H1 (cell line): ENCODE measurements at regions not wholly inside any gene's neighbourhood (a gene's known extent, or its start where the extent isn't known, plus 50 kb on each side); places are given as distances from the start of the nearest gene placed in this dataset.
A peak's percentile ranks its signal among the peaks of the same experiment; 100 is the strongest.

Experiments used
- CTCF ChIA-PET: fragments of 300-600 bp; sonication (Branson Sonifier 250); formaldehyde crosslinking; loops from one replicate; lab custom pipeline; 2021; ENCODE audit not compliant: partially characterized antibody; lab: Charles Lee
- POLR2A ChIA-PET: fragments of 300-600 bp; sonication (Branson Sonifier 250); formaldehyde crosslinking; loops from one replicate; lab custom pipeline; 2021; ENCODE audit warnings: inconsistent platforms; ENCODE audit not compliant: partially characterized antibody; lab: Charles Lee
- DNase-seq, 2 experiments: peaks; one replicate each; pipeline versions ENCODE4 v3.0.0 to v3.0.0-alpha.2; 2010 to 2022; ENCODE audit warnings: low spot score in 2 of 2, low read depth in 1 of 2, mixed read lengths in 1 of 2
- FAIRE-seq: peaks from 2 replicates; lab custom pipeline; 2011; peaks lifted over from hg19 to GRCh38; lab: Jason Lieb, UNC
- H2AFZ ChIP-seq: 2 replicates; pipeline ENCODE4 v1.8.1; 2012; ENCODE audit warnings: low read length, inconsistent platforms
- H2AK5ac ChIP-seq: 2 replicates; pipeline ENCODE4 v1.6.1; 2013; ENCODE audit warnings: low read depth, low read length
- H2BK120ac ChIP-seq: replicated peaks from 2 replicates; pipeline ENCODE3; 2013; ENCODE audit warnings: low read depth, low read length, inconsistent platforms
- H2BK12ac ChIP-seq: 2 replicates; pipeline ENCODE4 v1.6.1; 2013; ENCODE audit warnings: low read depth, low read length
- H2BK15ac ChIP-seq: 2 replicates; pipeline ENCODE4 v1.6.1; 2013; ENCODE audit warnings: low read length
- H2BK20ac ChIP-seq: 2 replicates; pipeline ENCODE4 v1.6.1; 2013; ENCODE audit warnings: low read length
- H2BK5ac ChIP-seq: 2 replicates; pipeline ENCODE4 v1.6.1; 2013; ENCODE audit warnings: low read depth, low read length
- H3K14ac ChIP-seq: 2 replicates; pipeline ENCODE4 v1.6.1; 2013; ENCODE audit warnings: inconsistent platforms; ENCODE audit not compliant: insufficient read length
- H3K18ac ChIP-seq: 2 replicates; pipeline ENCODE4 v1.6.1; 2013; ENCODE audit warnings: low read length; ENCODE audit errors: extremely low read depth
- H3K23ac ChIP-seq: 2 replicates; pipeline ENCODE4 v1.6.1; 2013; ENCODE audit warnings: inconsistent platforms; ENCODE audit not compliant: insufficient read length
- H3K23me2 ChIP-seq: 2 replicates; pipeline ENCODE4 v1.6.1; 2013; ENCODE audit warnings: low read depth, low read length
- H3K27ac ChIP-seq: 2 replicates; pipeline ENCODE4 v1.6.1; 2011; ENCODE audit warnings: low read depth, low read length, inconsistent platforms
- H3K27me3 ChIP-seq, 4 experiments: replicated peaks in 1 of 4; 1 replicate in 1 of 4; 2 replicates in 3 of 4; pipeline versions ENCODE4 v1.6.1 to v1.8.1; 2011 to 2013; ENCODE audit warnings: low read length in 3 of 4, mild to moderate bottlenecking in 3 of 4, inconsistent platforms in 2 of 4, mixed read lengths in 2 of 4, moderate library complexity in 1 of 4; ENCODE audit not compliant: control insufficient read depth in 3 of 4, insufficient read depth in 3 of 4; ENCODE audit errors: extremely low read depth in 1 of 4
- H3K36me3 ChIP-seq, 4 experiments: 2 replicates each; pipeline versions ENCODE4 v1.6.1 to v1.8.1; 2011 to 2013; ENCODE audit warnings: mild to moderate bottlenecking in 4 of 4, low read length in 3 of 4, moderate library complexity in 2 of 4, control low read depth in 1 of 4, inconsistent platforms in 1 of 4; ENCODE audit not compliant: insufficient read depth in 4 of 4, control insufficient read depth in 2 of 4
- H3K4ac ChIP-seq: replicated peaks from 2 replicates; pipeline ENCODE3; 2013; ENCODE audit warnings: low read length, low read depth, mixed read lengths, inconsistent platforms; ENCODE audit not compliant: insufficient read length
- H3K4me1 ChIP-seq, 4 experiments: replicated peaks in 1 of 4; 1 replicate in 1 of 4; 2 replicates in 3 of 4; pipeline versions ENCODE4 v1.6.1 to v1.8.1; 2011 to 2013; ENCODE audit warnings: low read length in 3 of 4, inconsistent platforms in 2 of 4, mixed read lengths in 1 of 4; ENCODE audit not compliant: insufficient read depth in 4 of 4, control insufficient read depth in 3 of 4
- H3K4me2 ChIP-seq, 2 experiments: 2 replicates each; pipeline versions ENCODE4 v1.6.1 to v1.8.1; 2011 to 2013; ENCODE audit warnings: low read depth in 2 of 2, low read length in 2 of 2, control low read depth in 1 of 2, inconsistent platforms in 1 of 2, mild to moderate bottlenecking in 1 of 2; ENCODE audit not compliant: insufficient read depth in 1 of 2
- H3K4me3 ChIP-seq, 4 experiments: fragments of 200-600, 300-600 bp in 1 of 4; sonication (generic), shearing (Covaris generic), sonication (Bioruptor Twin) in 1 of 4; 2 replicates each; pipeline versions ENCODE4 v1.5.1 to v1.8.1; 2011 to 2016; ENCODE audit warnings: low read length in 4 of 4, low read depth in 3 of 4, control low read depth in 2 of 4, inconsistent platforms in 2 of 4, mild to moderate bottlenecking in 2 of 4, mixed read lengths in 1 of 4, moderate library complexity in 1 of 4; ENCODE audit not compliant: insufficient read depth in 2 of 4; ENCODE audit errors: extremely low read depth in 1 of 4
- H3K56ac ChIP-seq: replicated peaks from 2 replicates; pipeline ENCODE3; 2013; ENCODE audit warnings: low read depth, mild to moderate bottlenecking, mixed read lengths, low read length, inconsistent platforms; ENCODE audit not compliant: insufficient read length
- H3K79me1 ChIP-seq: 2 replicates; pipeline ENCODE4 v1.6.1; 2013; ENCODE audit warnings: low read depth, low read length, control low read depth
- H3K79me2 ChIP-seq, 2 experiments: 2 replicates each; pipeline versions ENCODE4 v1.6.1 to v1.8.1; 2012 to 2013; ENCODE audit warnings: low read length in 2 of 2, mild to moderate bottlenecking in 2 of 2, inconsistent platforms in 1 of 2; ENCODE audit not compliant: insufficient read depth in 2 of 2, control insufficient read depth in 1 of 2
- H3K9ac ChIP-seq, 4 experiments: replicated peaks in 1 of 4; 1 replicate in 1 of 4; 2 replicates in 3 of 4; pipeline versions ENCODE4 v1.6.1 to v1.8.1; 2011 to 2013; ENCODE audit warnings: low read depth in 3 of 4, low read length in 3 of 4, control low read depth in 2 of 4, mild to moderate bottlenecking in 2 of 4, moderate library complexity in 2 of 4, inconsistent platforms in 1 of 4; ENCODE audit errors: extremely low read depth in 1 of 4
- H3K9me3 ChIP-seq, 2 experiments: 2 replicates each; pipeline versions ENCODE4 v1.6.1 to v1.8.1; 2012 to 2013; ENCODE audit warnings: mild to moderate bottlenecking in 2 of 2, moderate library complexity in 2 of 2, control low read depth in 1 of 2, inconsistent platforms in 1 of 2, low read depth in 1 of 2, low read length in 1 of 2, mixed read lengths in 1 of 2; ENCODE audit not compliant: insufficient read depth in 2 of 2
- H4K20me1 ChIP-seq, 2 experiments: replicated peaks in 1 of 2; 2 replicates each; pipeline versions ENCODE3 to v1.8.1; 2011 to 2013; ENCODE audit warnings: inconsistent platforms in 2 of 2, low read length in 2 of 2, mild to moderate bottlenecking in 1 of 2; ENCODE audit not compliant: insufficient read depth in 2 of 2, control insufficient read depth in 1 of 2
- H4K5ac ChIP-seq: 2 replicates; pipeline ENCODE4 v1.6.1; 2013; ENCODE audit warnings: low read length, low read depth, mixed read lengths, inconsistent platforms; ENCODE audit not compliant: insufficient read length
- H4K8ac ChIP-seq: 2 replicates; pipeline ENCODE4 v1.8.0; 2013; ENCODE audit warnings: mild to moderate bottlenecking, moderate library complexity, low read length, inconsistent platforms; ENCODE audit not compliant: insufficient read depth; ENCODE audit errors: extremely low read depth
- H4K91ac ChIP-seq: replicated peaks from 2 replicates; pipeline ENCODE3; 2013; ENCODE audit warnings: low read length, mixed read lengths, inconsistent platforms; ENCODE audit not compliant: insufficient read length
- BCL11A ChIP-seq, 2 experiments: IDR thresholded peaks; one replicate each; pipeline ENCODE4 v1.6.1; 2011; ENCODE audit warnings: low read depth in 2 of 2, low read length in 2 of 2, mild to moderate bottlenecking in 2 of 2
- GABPA ChIP-seq: IDR thresholded peaks from 2 replicates; pipeline ENCODE4 v1.6.1; 2011; ENCODE audit warnings: mild to moderate bottlenecking, low read length, moderate library complexity, borderline replicate concordance; ENCODE audit not compliant: insufficient read depth
- HDAC6 ChIP-seq: IDR thresholded peaks from one replicate; pipeline ENCODE4 v1.7.1; 2012; ENCODE audit warnings: low read depth, mild to moderate bottlenecking, inconsistent platforms, low read length, moderate library complexity
- JUN ChIP-seq: IDR thresholded peaks from 2 replicates; pipeline ENCODE4 v1.6.1; 2011; ENCODE audit warnings: low read depth, mild to moderate bottlenecking, improper control_type of control experiment, low read length
- KDM1A ChIP-seq: fragments of 200-600, 300-600 bp; sonication (generic); IDR thresholded peaks from 2 replicates; pipeline ENCODE4 v1.7.1; 2016; ENCODE audit warnings: mild to moderate bottlenecking, low read length, borderline replicate concordance
- TBP ChIP-seq: IDR thresholded peaks from 2 replicates; pipeline ENCODE4 v1.6.1; 2011; ENCODE audit warnings: low read depth, low read length, improper control_type of control experiment
- TEAD4 ChIP-seq: IDR thresholded peaks from 2 replicates; pipeline ENCODE4 v1.6.1; 2012; ENCODE audit warnings: low read depth, low read length, inconsistent platforms, mixed read lengths
- WGBS, 2 experiments: shearing (Covaris generic) in 1 of 2; methylation state at CpG; one replicate each; pipeline versions ENCODE4 v1.1.6 to v1.1.7; 2013 to 2015; ENCODE audit warnings: low lambda C conversion rate in 2 of 2, mixed read lengths in 2 of 2, inconsistent platforms in 1 of 2, low coverage in 1 of 2, missing lambda C conversion rate in 1 of 2; ENCODE audit not compliant: insufficient replicate concordance in 2 of 2, insufficient coverage in 1 of 2, insufficient read length in 1 of 2; ENCODE audit errors: extremely low coverage in 1 of 2, missing lambda C conversion rate in 1 of 2; 5-methylcytosine and 5-hydroxymethylcytosine counted together
- TF ChIP-seq, protein P1 (sequence below): IDR thresholded peaks from 2 replicates; pipeline ENCODE4 v1.6.1; 2011; ENCODE audit warnings: low read depth, mild to moderate bottlenecking, low read length; ENCODE audit not compliant: insufficient read depth

- H3K23ac ChIP-seq = no peak overlapping the region
- no peak for FAIRE-seq
These were observed 54.1 kb upstream of the TFRC start for GRCh38 chr3:196135693-196136639.

More at GRCh38 chr3:196135693-196136639, 54.1 kb upstream of the TFRC start:
- no peak overlapping the region for H2BK5ac ChIP-seq
- H3K18ac ChIP-seq = no peak overlapping the region; the same call in 1 of the 2 replicates
- H3K23me2 ChIP-seq = no peaks in the 10 kb centered on the region
- no peak overlapping the region for H2BK20ac ChIP-seq
- no peak overlapping the region for H3K14ac ChIP-seq
- no peak overlapping the region for H3K4me2 ChIP-seq
- H2AK5ac ChIP-seq = no peak overlapping the region
- no peak overlapping the region for H4K8ac ChIP-seq
- no peak overlapping the region for H3K56ac ChIP-seq
- no peak overlapping the region for H2BK120ac ChIP-seq
- H3K27ac ChIP-seq = no peak overlapping the region
- no peak for DNase-seq
- no peak overlapping the region for H3K9ac ChIP-seq
- ChIA-PET CTCF (interaction anchor here (0.6 to 1.8 kb wide), 3 partner anchors 43 to 68 kb away, joined by 3 to 5 read pairs (median 5); no protein-coding TSS in a partner anchor), POLR2A (no interaction called here)
- no peak overlapping the region for H2AFZ ChIP-seq
- H3K36me3 ChIP-seq = no peaks in the 10 kb centered on the region
- H3K4me3 ChIP-seq = no peak overlapping the region
- H3K27me3 ChIP-seq = no peaks in the 10 kb centered on the region
- peaks cover 0 to 5% (median 0%) of the 10 kb centered on the region in 4 experiments; a peak in 1 of 7 replicates for H3K4me1 ChIP-seq
- no peaks in the 10 kb centered on the region for H3K9me3 ChIP-seq
- no peak overlapping the region for H4K5ac ChIP-seq
- no peaks in the 10 kb centered on the region for H3K79me2 ChIP-seq
- H4K20me1 ChIP-seq = no peaks in the 10 kb centered on the region
- peak overlapping the region; percentile 17; the same call in 1 of the 2 replicates for H2BK12ac ChIP-seq
- H3K4ac ChIP-seq = no peak overlapping the region
- H2BK15ac ChIP-seq = peak overlapping the region; percentile 81; the same call in 1 of the 2 replicates
- 78% methylated on average over 12 of the region's 12 CpGs; no CpG with 5 or more reads in 1 of the 2 experiments for WGBS, 2 experiments
- H3K79me1 ChIP-seq = no peaks in the 10 kb centered on the region
- no peak overlapping the region for H4K91ac ChIP-seq
- TF ChIP-seq TBP = no peak
- no peak for TF ChIP-seq TEAD4
- TF ChIP-seq KDM1A = no peak
- no peak for TF ChIP-seq BCL11A (IDR thresholded peaks at IDR 0.05; ENCODE audit: low read depth in 2 of 2, low read length in 2 of 2)
- no peak for TF ChIP-seq JUN
- TF ChIP-seq HDAC6 = no peak
- TF ChIP-seq, protein P1, sequence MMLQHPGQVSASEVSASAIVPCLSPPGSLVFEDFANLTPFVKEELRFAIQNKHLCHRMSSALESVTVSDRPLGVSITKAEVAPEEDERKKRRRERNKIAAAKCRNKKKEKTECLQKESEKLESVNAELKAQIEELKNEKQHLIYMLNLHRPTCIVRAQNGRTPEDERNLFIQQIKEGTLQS = no peak
- no peak for TF ChIP-seq GABPA
